DMS153 treated with DMSO at 0.1 percent for 48 hours (cell line): ENCODE measurements at regions not wholly inside any gene's neighbourhood (a gene's known extent, or its start where the extent isn't known, plus 50 kb on each side); places are given as distances from the start of the nearest gene placed in this dataset.

Experiments
- DNase-seq: peaks from one replicate; lab custom pipeline; 2025; ENCODE audit not compliant: unreplicated experiment; lab: John Stamatoyannopoulos, UW

DNA sequence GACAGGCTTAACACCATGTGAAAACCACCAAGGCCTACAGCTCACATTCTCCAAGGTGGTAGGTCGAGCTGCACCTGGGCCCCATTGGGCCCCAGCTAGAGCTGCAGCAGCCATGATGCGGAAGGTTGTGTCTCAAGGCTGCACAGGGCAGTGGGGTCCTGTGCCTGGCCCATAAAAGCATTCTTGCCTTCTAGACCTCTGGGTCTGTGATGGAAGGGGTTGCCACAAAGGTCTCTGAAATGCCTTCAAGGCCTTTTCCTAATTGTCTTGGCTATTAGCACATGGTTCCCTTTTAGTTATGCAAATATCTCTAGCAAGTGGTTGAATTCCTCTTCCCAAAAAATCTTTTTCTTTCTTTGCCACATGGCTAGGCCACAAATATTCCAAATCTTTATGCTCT, 52.5 kb upstream of the C11orf58 start:
- no peak for DNase-seq

DNA sequence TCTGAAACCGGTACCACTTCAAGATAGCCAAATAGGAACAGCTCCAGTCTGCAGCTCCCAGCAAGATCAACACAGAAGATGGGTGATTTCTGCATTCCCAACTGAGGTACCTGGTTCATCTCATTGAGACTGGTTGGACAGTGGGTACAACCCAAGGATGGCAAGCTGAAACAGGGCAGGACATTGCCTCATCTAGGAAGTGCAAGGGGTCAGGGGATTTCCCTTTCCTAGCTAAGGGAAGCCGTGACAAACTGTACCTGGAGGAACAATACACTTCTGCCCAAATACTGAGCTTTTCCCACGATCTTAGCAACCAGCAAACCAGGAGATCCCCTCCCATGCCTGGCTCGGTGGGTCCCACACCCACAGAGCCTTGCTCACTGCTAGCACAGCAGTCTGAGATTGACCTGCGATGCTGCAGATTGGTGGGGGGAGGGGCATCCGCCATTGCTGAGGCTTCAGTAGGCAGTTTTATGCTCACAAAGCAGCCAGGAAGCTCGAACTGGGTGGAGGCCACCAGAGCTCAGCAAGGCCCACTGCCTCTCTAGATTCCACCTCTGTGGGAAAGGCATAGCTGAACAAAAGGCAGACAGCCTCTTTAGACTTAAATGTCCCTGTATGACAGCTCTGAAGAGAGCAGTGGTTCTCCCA, 59.9 kb upstream of the C11orf58 start:
- no peak for DNase-seq

DNA sequence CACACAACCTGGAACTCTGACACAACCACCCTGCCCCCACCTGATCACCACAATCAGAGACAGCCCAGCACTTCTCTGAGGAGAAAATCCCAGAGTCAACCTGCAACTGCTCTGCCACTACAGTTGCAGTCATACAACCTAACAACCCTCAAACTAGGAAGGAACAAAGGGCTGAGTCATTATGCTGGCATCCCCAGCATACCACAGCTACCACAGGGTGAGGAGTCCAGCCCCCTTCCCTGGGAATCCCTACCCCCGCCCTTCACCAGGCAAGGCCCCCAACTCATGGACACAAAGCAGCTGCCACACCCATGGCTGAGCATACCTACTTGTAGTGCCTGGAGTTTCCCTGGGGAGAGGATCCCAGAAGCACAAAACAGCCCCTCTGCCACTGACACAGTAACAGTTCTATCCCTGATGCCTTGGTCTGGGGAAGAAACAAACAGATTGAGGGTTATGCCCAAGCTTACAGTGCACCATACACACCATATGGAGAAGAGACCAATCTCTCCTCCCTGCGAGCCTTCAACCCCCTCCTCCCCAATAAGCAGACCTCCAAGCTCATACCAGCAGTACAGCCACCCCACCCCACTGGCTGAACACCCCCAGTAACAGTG, 68.5 kb upstream of the C11orf58 start:
- no peak for DNase-seq

DNA sequence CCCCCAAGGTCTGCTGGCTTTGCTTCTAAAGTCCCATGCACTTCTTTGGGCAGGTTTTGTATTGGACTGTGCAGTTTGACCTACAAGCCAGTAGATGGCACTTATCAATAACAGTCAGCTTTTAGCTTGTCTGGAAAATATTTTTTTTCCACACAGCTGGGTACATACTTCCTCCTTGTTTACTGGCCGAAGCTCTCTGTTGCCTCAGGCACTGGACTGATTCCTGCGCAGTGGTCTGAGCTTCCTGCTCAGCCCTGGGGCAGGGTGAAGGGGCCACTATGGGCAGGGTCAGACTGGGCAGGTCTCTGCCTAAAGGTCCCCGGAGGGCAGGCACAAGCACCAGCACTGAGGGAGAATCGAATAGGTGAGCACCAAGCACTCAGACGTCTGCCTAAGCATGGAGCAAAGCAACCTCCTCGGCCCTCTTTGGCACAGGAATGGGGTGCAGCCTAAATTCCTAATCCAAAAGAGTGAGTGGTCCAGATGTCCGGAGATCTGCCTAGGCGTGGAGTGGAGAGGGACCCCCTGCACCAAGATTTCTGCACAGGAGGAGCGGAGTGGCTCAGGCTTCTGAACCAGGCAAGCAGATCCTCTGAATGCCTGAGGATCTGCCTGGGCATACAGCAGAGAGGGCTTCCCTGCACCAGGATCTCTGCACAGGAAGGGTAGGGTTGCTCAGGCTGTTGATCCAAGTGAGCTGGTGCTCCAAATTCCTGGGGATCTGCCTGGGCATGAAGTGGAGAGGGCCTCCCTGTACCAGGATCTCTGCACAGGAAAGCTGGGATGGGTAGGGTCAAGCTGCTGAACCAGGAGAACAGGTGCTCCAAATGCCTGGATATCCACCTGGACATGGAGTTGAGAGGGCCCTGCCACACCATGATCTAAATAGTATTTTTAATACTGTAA, 105.9 kb upstream of the C11orf58 start:
- no peak for DNase-seq

DNA sequence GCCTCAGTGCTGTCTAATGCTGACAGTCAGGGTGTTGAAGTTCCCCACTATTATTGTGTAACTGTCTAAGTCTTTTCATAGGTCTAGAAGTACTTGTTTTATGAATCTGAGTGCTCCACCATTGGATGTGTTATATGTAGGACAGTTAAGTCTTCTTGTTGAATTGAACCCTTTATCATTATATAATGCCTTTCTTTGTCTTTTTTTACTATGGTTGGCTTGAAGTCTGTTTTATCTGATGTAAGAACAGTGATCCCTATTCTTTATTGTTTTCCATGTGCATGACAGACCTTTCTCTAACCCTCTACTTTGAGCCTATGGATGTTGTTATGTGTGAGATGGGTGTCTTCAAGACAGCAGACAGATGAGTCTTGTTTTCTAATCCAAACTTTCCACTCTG, 107.8 kb upstream of the C11orf58 start:
- DNase-seq, result no peak

DNA sequence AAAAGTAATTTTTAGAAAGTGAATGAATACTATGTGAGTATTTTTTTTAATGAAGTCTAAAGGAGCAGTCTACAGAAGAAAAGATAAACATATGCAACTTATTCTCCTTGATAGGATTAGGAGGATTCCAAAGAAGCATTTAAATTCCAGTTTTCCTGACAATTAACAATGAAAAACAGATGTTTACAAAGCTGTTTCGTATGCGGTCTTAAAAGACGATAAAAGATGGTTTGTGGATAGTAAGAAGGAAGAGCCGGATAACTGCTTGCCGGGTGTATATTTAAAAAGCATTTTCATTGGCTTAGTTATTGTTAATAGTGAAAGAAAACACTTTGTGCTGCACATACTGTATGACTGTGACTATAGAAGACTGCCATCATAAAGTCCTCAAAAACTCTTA, 120.0 kb upstream of the C11orf58 start:
- DNase-seq, result no peak

DNA sequence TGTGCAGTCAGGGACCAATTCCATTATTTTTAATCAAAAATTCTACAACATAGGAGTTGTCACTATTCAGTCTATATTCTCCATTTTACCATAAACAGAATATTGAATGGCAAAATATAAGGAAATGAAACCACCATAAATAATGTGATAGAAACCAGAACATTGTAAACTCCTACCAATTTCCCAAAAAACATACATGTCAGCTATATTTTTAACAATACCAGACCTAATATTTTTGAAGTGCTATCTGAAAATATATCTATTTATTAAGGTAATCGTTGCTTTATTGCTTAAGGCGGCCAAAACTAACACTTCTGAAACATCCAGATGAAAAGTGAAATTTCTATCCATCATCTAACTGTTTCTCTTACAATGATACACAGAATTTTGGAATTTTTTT, 123.0 kb upstream of the C11orf58 start:
- DNase-seq, result no peak

DNA sequence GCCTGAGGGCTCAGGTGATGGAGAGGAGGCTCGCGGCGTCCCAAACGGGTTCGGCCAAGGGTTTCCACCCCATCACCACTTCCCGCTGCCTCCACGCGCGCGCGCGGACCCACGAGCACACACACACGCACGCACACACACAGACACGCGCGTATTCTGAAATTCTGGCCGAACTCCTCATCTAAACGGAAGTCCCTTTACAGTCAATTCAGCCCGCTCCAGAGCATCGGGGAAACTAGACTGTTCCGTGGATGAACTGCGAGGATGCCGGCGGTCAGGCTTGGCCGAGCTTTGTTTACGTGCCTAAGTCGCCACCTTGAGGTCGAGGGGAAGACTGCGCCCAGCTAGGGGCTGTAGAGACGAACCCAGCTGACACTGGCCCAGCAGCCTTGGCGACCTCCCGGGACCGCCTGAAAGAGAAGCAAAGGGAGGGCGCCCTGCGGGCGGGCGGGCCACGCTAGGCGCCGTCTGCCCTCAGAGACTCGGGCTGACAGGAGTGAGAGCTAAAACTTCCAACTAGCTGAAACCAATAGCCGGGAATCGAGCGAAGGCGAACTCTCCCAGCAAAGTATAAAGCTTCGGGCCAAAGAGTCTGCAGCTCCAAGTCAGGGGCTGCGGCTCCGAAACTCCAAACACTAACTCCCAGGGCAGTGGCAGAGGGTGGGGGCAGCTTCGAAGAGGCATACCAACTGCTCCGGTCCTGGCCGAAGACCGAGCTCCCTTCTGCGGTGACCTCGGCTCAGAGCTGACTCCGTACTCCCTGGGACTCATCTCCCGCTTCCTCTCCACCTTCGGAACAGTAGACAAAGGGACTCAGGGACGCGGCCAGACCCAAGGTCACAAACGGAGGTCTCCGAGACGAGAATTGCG, 124.7 kb upstream of the C11orf58 start:
- DNase-seq, result peak; percentile 96

DNA sequence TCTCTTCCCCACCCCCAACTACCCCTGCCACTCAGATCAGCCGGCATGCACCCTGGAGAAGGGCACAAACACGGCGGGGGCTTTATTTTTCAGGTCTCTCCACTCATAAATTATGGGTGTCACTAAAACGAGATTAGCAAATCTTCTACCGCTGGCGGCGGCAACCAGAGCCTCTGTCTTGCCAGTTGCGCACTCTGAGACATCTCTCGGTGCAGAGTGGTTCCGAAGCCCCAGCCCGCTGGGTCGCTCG, 125.3 kb upstream of the C11orf58 start:
- DNase-seq, result no peak

DNA sequence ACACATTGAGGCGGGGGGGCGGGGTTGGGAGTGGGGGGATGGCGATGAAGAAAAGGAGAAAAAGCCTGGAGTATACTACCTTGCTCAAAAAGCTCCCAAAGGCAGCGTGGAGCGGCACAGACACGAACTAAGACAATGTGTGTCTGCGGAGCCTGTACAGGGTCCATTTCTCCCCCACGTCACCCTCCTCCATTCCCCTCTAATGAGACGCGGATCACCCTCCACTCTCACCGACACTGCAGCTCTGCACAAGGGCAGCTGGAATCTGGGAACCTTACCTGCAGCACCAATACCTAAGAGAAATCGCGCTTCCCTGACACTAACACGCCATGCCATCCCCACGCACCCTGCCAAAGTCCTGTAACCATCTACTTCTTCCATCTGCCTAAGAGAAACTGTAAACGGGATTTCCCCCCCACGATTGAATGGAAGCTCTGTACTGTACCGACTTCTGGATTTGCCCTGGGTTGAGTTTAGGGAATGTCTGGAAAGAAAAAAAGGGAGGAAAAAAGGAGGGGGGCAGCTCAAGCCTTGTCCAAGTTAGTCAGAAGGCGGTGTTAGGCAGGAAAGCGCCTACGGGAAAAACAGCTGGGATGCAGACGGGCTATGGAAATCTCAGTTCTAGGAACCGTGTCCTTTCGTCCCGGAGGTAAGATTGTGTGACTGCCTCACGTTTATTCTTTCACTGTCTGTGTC, 125.7 kb upstream of the C11orf58 start:
- DNase-seq, result peak; percentile 64

DNA sequence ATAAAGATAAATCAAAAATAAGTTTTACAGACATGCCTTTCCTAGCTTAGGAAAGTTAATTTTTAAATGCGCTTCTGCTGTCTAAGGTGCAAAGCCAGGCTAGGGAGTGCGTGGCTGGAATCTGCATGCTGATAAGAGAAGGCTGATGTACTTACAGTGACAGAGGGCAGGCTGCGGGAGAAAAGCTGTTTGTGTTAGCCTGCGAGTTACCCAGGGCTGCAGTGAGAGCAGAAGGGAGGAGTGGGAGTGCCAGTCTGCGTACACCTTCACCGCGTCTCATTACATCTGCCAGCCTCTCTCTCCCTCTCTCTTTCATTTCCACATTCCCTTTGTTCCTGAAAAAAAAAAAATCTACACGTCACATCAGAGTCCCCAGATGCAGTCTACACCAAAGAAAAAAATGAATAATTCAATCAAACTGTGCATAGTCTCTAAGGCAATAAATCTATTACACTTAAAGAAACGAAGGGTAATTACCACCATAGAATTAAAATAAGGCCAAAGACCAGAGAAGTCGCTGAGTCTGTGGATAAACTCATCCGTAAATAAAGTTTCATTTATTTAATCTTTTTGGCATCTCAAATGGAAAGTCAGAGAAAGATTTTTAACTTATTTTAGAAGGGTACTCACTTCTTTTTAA, 126.4 kb upstream of the C11orf58 start:
- peak; percentile 56 for DNase-seq

DNA sequence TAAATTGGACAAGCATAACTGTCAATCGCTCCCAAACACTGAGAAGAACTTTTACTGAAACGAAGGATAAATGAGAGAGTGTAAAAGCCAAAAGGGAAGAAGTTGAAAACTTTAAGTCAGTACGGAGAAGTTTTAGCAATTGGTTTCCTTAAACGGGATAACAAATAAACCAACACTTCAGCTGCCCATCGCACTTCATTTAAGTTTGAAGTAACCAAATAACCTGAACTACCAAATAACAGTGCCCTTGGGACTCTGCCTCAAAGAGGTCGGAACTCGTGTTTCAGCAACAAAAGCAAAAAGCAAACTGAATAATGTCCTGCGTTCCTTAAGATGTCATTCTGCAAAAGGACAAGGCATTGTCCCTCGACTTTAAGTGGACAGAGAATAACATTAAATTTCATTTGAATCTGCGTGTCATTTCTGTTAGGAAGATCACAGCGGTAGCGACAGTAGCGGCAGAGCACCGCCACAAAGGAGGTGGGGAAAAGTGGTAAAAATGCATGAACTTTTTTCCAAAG, 127.0 kb upstream of the C11orf58 start:
- DNase-seq, result no peak

DNA sequence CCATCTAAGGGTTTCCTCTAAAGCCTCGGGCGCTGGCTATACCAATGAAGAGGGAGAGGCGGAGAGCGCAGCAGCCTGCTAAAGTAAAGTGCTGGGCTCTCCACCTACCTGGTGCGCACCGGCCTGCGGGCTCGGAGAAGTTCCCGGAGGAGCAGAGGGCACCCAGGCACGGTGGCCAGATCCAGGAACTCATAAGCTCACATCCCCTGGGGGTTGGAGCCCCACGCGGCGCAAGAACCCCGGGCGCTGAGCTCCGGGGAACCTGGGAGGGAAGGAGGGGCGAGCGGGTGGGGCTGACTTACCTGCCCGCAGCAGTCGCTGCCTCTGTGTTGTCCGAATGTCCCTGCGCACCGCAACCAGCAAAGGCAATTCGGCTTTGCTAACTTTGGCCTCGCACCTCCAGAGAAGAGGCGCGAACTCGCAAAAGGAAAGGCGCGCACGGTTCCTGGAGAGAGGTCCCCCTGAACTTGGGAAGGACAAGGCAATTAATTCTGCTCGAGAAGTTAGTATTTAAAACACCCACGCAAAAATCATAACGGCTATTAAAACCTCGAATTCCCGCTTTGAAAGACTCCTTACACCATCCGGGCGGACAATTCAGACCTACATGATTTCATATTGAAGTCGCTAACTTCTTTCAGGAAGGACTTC, 127.6 kb upstream of the C11orf58 start:
- DNase-seq, result no peak

DNA sequence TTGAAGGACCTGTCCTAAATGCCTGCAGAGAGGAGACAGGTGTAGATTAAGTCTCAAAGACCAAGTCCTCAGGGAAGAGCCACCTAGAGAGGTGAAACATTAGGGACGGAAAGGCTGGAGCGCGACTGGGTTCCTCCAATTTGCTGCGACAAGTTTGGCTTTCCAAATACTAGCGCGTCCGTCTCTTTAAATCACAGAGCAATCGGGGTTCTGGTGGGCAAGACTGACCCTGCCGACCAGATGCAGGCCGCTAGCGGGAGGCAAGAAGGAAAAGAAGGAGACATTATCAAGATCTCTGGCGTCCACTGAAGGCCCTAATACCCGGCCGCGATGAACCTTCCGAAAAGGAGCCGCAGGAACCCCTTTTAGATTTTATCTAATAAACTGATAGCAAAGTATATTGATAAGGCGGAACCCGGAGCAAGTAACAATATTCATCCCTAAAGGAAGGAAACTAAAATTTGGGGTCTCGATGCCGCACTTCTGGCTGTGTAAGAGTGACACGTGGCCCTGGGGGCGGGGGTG, 128.2 kb upstream of the C11orf58 start:
- no peak for DNase-seq

DNA sequence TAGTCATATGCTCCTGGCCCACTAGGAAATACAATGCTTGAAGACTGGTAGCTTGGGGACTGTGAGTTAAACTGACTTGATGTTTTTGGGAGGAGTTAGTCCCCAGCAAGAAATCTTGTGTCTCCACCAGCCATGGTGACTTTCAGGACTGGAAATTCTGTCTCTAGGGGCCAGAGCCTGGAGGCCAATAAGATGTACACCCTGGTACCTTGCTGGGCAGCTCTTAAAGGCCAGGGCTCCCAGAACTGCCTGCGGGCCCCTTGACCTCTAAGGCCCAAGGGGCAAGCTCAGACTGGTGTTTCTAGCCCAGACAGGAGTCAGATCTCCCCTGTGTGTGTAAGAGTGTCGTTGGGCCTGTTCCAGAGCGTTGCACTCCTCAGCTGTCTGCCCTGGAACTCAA, 128.7 kb upstream of the C11orf58 start:
- DNase-seq, result no peak

DNA sequence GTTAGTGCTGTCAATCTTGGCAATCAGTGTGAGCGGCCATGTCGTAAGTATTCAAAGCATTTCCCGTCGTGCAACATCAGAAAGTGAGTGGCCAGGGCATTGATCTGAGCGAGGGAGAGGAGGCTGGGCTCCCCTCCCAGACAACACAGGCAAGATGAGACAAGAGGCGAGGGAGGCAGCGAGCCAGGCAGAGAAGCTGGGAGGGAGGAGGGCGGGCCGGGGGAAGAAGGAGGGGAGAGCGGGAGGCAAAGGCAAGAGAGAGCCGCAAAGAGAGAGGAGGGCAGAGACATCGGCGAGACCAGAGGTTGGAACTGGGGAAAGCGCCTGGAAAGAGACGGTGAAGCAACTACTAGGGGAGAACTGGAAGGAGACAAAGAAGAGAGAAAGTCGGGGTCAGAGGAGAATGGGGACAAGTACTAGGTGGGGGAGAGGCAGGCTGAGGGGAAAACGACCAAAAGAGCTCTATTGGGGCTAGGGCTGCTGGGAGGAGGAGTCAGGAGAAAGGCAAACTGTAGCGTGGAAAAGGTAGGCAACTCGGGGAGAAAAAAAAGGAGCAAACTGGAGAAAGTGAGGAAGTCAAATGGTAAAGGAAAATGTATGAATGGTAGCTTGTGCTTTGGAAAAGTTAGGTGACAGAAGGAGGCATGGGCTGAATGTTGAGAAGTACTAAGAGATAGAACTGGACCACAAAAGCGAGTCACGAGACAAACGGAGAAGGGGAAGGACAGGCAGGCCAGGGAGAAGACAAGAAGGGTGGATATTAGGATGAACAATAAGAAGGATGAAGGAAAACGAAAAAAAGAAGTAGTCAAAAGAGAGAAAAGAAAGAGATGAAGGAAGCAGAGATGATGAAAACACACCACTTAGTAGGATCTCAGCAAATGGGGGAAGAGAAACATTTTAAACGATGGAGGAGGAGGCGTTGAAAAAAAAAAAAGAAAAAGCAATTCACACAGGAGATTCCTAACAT, 130.5 kb upstream of the C11orf58 start:
- DNase-seq, result peak; percentile 87

DNA sequence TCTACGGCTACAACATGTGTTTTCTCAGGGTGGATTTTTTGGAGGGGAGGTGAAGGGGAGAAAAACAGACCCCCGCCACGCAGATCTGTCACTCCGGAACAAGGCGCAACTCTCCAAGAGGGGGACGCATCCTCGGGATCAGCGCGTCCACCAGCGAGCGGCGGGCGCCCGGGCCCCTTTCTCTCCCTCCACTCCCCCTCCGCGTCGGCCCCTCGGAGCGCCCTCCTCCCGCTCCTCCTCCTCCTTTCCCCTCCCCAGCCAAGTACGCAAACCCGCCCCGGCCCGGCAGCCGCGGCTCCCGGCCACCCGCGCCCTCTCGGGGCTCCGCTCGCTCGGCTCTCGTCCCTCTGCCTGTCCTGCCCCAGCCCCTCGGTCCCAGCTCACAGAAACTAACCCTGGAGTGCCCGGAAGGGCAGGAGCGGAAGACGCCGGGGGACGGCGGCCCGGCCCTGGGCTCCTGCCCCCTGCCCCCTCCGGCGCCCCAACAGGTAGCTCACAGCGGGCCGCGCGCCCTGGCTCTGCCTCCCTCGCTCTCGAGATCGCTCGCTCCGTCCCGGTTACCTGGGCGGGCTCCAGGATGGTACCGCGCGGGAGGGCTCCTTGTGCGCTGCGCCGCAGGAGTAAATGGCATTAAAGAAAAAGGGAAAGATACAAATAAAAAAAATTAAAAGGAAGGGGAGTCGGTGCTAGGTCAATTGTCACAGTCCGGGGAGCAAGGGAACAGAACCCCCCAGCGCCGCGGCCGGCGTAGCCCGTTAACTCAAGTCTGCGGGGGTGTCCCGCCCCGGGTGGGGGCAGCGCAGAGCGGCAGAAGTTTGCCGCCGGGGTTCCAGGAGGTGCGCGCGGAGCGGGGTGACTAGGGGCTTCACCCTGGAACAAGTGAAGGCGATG, 131.4 kb upstream of the C11orf58 start:
- no peak for DNase-seq
